GM12892 (cell line): ENCODE measurements at regions not wholly inside any gene's neighbourhood (a gene's known extent, or its start where the extent isn't known, plus 50 kb on each side); places are given as distances from the start of the nearest gene placed in this dataset.
"Not testable (repeated sequence)": the region's sequence is repeated elsewhere in the genome, so short reads cannot be mapped to it uniquely, and the experiment has no call there.

Experiments used
- DNase-seq: peaks from one replicate; pipeline ENCODE4 v3.0.0; 2011; ENCODE audit not compliant: insufficient read length
- FAIRE-seq: peaks from 2 replicates; lab custom pipeline; 2011; peaks lifted over from hg19 to GRCh38; lab: Jason Lieb, UNC
- POLR2A ChIP-seq: IDR thresholded peaks from 2 replicates; pipeline ENCODE4 v1.6.1; 2011; ENCODE audit warnings: low read depth, low read length, control low read depth
- POLR2AphosphoS5 ChIP-seq: IDR thresholded peaks from 2 replicates; pipeline ENCODE4 v1.6.1; 2011; ENCODE audit warnings: low read depth, low read length, control low read depth
- TAF1 ChIP-seq: IDR thresholded peaks from 2 replicates; pipeline ENCODE4 v1.6.1; 2011; ENCODE audit warnings: low read depth, mild to moderate bottlenecking, control low read depth, low read length, borderline replicate concordance

- TF ChIP-seq TAF1: no peak
- TF ChIP-seq POLR2AphosphoS5: no peak
- no peak for TF ChIP-seq POLR2A
- no peak for DNase-seq
- no peak for FAIRE-seq
Observed at GRCh38 chr5:93235761-93236160, 345.3 kb downstream of the NR2F1-AS1 start.

GRCh38 chr5:93226202-93226735 is 354.8 kb downstream of the NR2F1-AS1 start:
- no peak for FAIRE-seq
- DNase-seq: no peak
- no peak for TF ChIP-seq POLR2A
- no peak for TF ChIP-seq POLR2AphosphoS5

DNA sequence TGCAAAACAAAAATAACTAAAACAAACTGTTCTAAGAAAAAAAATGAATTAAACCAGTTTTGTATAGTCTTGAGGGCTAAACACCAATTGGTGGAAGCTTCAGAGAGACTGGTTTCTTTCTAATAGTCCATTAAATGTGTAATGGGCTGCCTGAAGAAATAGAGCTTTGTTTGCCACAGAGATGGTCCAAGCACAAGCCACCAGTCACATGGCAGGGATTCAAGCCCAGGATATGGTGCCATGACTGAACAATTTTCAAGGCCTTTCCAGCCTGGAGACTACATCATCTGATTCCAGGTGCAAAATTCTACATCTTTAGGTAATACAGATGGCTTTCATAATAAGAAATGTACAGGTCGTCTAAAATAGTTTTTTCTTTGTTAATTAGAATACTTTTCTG is 355.3 kb downstream of the NR2F1-AS1 start:
- FAIRE-seq (no peak), DNase-seq (no peak)
- no peak for TF ChIP-seq TAF1
- TF ChIP-seq POLR2AphosphoS5: no peak
- TF ChIP-seq POLR2A: no peak

DNA sequence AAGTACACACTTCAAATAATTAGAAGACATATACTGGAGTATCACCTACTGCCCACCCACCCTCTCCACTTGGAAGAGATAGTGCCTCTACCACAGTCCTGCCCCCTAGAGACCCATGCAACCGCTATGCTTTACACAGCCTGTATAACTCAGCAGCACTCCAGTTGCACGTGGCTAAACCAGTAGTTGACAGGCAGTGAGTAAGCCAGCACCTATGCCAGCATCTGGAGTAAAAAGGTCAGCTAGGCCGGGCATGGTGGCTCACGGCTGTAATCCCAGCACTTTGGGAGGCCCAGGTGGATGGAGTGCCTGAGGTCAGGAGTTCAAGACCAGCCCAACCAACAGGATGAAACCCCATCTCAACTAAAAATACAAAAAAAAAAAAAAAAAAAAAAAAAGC is 356.4 kb downstream of the NR2F1-AS1 start:
- DNase-seq: no peak
- FAIRE-seq: no peak
- TF ChIP-seq POLR2A (no peak), POLR2AphosphoS5 (no peak), TAF1 (no peak)

- FAIRE-seq (no peak), DNase-seq (no peak)
- TF ChIP-seq TAF1 (no peak), POLR2A (no peak), POLR2AphosphoS5 (no peak)
Observed at GRCh38 chr5:93221773-93222172, 359.2 kb downstream of the NR2F1-AS1 start.

GRCh38 chr5:93220431-93220830 is 360.6 kb downstream of the NR2F1-AS1 start:
- TF ChIP-seq TAF1 (no peak), POLR2A (no peak), POLR2AphosphoS5 (no peak)
- FAIRE-seq: no peak
- no peak for DNase-seq

DNA sequence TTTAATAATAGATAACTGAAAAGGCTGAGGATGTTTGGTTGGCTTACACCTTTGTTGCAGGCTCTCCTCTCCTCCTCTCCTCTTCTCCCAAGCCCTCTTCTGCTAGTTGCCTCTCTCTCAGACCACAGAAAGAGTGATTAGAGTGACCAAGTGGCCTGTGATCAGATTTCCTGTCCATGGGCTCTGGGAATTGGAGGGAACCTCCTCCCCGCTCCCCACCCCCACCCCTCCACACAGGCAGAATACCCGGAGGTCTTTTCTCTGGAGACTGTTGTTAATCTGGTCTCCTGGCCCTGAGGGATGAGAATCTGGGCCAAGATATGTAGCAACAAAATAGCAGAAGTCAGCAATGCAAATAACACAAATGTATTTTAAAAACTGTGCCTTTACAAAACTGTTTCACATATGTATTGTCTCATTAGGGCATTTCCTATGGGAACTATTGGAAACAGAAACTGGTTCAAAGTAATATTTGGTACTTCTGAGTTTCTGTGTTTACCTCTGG is 361.3 kb downstream of the NR2F1-AS1 start:
- TF ChIP-seq POLR2AphosphoS5 (no peak), TAF1 (no peak), POLR2A (no peak)
- no peak for FAIRE-seq
- no peak for DNase-seq

DNA sequence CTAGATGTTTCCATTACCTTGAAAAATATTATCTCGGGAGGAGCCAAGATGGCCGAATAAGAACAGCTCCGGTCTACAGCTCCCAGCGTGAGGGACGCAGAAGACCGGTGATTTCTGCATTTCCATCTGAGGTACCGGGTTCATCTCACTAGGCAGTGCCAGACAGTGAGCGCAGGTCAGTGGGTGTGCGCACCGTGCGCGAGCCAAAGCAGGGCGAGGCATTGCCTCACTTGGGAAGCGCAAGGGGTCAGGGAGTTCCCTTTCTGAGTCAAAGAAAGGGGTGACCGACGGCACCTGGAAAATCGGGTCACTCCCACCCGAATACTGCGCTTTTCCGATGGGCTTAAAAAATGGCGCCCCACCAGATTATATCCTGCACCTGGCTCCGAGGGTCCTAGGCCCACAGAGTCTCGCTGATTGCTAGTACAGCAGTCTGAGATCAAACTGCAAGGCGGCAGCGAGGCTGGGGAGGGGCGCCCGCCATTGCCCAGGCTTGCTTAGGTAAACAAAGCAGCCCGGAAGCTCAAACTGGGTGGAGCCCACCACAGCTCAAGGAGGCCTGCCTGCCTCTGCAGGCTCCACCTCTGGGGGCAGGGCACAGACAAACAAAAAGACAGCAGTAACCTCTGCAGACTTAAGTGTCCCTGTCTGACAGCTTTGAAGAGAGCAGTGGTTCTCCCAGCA is 367.8 kb downstream of the NR2F1-AS1 start:
- DNase-seq, FAIRE-seq: not testable (repeated sequence)

DNA sequence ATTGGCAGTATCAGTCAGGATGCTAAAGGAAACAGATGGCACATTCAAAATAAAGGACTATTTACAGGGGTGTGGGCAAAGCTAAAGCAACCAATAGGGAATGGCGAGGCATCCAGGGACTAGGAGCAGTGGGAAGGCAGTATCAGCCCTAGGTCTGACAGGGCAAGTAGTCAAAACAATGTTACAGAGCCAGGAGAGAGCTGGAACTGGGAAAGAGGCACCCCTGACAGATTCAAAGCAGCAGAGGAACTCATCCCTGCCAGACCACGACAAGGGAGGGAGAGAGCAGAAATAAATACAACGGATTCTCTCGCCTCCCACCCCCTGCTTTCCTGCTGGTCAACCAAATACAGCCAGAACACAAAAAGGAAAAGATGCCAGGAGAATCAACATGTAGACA is 371.5 kb downstream of the NR2F1-AS1 start:
- no peak for DNase-seq
- FAIRE-seq: no peak
- no peak for TF ChIP-seq POLR2AphosphoS5
- TF ChIP-seq POLR2A: no peak
- no peak for TF ChIP-seq TAF1

GRCh38 chr5:93208141-93208751 is 372.8 kb downstream of the NR2F1-AS1 start:
- FAIRE-seq (no peak), DNase-seq (no peak)
- no peak for TF ChIP-seq TAF1
- TF ChIP-seq POLR2A: no peak
- no peak for TF ChIP-seq POLR2AphosphoS5

- no peak for TF ChIP-seq POLR2AphosphoS5
- no peak for TF ChIP-seq TAF1
- TF ChIP-seq POLR2A: no peak
- DNase-seq (no peak), FAIRE-seq (no peak)
Observed at GRCh38 chr5:93206203-93206602, 374.8 kb downstream of the NR2F1-AS1 start.

DNA sequence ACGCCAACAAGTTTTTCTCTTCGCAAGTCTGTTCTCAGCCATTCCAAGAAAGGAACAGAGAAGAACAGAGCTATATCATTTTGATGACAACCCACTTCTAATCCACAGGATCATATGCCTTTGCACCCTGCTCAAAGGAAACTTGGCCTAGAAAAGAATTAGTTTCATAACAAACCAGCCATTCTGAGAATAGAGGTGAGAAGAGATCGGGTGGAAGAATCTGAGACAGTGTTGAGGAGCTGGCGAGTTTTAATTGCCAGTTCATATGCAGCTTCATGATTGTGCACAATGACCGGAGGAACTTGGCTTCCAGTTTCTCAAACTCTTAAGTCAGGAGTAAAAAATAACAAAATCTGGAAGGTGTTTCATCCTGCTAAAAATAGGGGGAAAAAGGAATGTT is 380.0 kb downstream of the NR2F1-AS1 start:
- FAIRE-seq (no peak), DNase-seq (no peak)
- TF ChIP-seq POLR2AphosphoS5: no peak
- TF ChIP-seq TAF1: no peak
- TF ChIP-seq POLR2A: no peak

DNA sequence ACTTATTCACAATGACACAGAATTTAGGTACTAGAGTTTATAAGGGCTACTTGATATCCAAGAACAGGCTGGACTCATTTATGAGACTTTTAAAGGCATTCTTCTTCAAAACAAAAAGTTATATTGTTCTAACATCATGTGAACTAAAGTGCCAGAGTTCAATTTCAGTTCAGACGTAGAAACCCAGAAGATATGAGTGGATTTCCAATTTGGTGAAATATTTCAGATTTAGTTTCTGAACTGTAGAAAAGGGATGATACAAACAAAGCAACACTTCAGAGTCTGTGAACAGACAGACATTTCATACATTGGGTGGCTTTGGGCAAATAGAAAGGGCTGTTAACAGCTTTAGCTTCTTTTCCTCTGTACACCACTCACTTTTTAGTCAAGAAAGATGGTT is 384.0 kb downstream of the NR2F1-AS1 start:
- TF ChIP-seq TAF1 (no peak), POLR2AphosphoS5 (no peak), POLR2A (no peak)
- DNase-seq (no peak), FAIRE-seq (no peak)
